Choroid plexus epithelial cell (primary cell): ENCODE measurements at regions not wholly inside any gene's neighbourhood (a gene's known extent, or its start where the extent isn't known, plus 50 kb on each side); places are given as distances from the start of the nearest gene placed in this dataset.
A peak's percentile ranks its signal among the peaks of the same experiment; 100 is the strongest.

ENCODE experiments used
- DNase-seq: peaks from one replicate; pipeline ENCODE4 v3.0.0-alpha.2; 2010; ENCODE audit warnings: low read depth
- H3K4me3 ChIP-seq: 2 replicates; pipeline ENCODE4 v1.5.1; 2011; ENCODE audit warnings: low read depth, mild to moderate bottlenecking, control low read depth, low read length, moderate library complexity
- TF ChIP-seq, protein P1 (sequence below): conservative IDR thresholded peaks from 2 replicates; pipeline ENCODE4 v1.5.1; 2011; ENCODE audit warnings: low read depth, mild to moderate bottlenecking, control low read depth, inconsistent platforms, low read length, moderate library complexity

DNA sequence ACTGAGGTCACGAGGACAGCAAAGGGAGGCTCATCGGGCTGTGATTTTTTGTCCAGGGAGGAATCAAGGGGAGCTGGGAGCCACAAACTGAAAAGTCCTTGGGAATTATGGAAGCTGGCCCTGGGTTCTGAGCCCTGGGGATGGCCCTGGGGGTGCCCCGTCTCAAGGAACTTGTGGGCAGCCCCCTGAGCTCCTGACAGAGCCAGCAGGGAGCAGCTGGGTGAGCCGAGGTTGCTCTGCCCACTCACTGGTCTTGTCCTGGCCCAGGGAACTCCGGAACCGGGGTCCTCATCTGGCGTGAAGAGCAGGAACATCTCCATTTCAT, 61.3 kb upstream of the HDAC4 start:
- no peak for DNase-seq
- no peak overlapping the region for H3K4me3 ChIP-seq
- TF ChIP-seq, protein P1, sequence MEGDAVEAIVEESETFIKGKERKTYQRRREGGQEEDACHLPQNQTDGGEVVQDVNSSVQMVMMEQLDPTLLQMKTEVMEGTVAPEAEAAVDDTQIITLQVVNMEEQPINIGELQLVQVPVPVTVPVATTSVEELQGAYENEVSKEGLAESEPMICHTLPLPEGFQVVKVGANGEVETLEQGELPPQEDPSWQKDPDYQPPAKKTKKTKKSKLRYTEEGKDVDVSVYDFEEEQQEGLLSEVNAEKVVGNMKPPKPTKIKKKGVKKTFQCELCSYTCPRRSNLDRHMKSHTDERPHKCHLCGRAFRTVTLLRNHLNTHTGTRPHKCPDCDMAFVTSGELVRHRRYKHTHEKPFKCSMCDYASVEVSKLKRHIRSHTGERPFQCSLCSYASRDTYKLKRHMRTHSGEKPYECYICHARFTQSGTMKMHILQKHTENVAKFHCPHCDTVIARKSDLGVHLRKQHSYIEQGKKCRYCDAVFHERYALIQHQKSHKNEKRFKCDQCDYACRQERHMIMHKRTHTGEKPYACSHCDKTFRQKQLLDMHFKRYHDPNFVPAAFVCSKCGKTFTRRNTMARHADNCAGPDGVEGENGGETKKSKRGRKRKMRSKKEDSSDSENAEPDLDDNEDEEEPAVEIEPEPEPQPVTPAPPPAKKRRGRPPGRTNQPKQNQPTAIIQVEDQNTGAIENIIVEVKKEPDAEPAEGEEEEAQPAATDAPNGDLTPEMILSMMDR: no peak

DNA sequence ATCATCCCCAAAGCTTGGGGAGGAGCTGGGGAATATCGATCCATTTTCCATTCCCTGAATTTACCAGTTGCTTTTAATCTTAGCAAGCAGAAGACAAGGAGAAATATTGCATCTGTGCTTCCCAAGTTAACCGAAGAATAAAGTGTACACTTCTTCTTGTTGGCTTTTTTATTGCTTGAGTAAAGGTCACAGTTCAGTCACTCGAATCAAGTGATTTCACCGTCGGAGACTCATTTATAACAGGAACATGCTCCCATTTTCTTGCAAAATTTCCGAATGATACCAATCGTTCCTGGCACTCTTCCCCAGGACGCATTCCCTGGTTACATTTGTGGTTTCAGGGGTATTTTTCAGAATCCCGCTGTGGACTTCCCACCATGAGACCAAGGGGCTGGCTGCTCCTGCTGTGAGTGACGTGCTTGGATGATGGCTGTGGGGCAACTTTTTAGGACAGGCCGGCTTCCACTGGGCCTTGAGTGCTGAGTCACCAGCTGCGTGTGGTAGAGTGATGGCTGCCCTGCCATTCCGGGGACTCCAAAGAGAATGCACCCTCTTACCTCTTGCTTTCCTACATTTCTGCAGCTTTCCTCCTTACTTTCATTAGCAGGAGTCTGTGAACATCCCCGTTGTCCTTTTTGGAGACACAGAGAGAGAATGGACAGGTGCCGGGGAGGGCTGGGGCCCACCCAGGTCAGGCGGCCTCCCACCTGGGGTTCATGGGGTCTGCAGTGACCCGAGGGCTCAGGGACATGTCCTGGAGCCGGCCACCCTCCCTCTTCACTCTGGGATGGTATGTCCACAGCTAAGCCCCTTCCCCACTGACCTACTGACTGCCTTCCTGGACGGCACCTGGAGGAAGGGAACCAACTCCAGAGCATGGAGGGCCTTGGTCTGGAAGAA, 60.7 kb upstream of the HDAC4 start:
- H3K4me3 ChIP-seq: no peak overlapping the region
- TF ChIP-seq, protein P1: no peak
- peak; percentile 22 for DNase-seq

DNA sequence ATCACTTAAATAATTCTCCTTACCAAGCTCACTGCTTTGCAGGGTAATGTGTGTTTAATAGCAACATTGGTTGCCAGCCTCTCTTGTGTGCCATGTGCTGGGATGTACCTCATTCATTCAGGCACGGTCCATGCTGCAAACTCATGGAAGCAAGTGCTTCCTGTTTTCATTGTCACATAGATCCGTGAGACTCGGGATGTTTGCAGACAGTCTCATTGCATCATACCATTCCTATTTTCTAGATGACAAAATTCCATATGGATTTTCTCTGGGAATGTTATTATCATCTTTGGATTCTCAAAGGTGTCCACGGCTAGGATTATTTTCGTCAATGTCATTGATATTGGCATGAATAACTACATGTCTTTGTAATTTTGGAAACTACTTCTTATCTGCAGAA, 60.0 kb upstream of the HDAC4 start:
- TF ChIP-seq, protein P1: no peak
- no peak overlapping the region for H3K4me3 ChIP-seq
- no peak for DNase-seq

DNA sequence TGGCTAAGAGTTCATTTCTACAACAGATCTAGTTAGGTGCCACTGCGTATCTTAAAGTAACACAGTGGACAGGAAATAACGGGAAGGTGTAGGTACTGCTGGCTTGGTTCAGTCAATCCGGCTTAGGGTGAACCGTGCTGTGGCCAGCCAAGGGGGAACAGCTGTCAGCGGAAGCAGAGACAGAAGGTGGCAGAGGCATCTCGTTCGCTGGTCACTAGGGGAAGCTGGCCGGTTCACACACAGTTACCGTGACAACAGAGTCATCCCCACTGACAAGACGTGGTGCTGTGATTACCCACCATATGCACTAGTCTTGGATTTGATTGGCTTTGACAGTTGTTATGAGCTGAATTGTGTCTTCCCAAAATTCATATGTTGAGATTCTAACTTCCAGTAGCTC, 58.8 kb upstream of the HDAC4 start:
- no peak for DNase-seq
- TF ChIP-seq, protein P1: no peak
- H3K4me3 ChIP-seq: no peak overlapping the region

DNA sequence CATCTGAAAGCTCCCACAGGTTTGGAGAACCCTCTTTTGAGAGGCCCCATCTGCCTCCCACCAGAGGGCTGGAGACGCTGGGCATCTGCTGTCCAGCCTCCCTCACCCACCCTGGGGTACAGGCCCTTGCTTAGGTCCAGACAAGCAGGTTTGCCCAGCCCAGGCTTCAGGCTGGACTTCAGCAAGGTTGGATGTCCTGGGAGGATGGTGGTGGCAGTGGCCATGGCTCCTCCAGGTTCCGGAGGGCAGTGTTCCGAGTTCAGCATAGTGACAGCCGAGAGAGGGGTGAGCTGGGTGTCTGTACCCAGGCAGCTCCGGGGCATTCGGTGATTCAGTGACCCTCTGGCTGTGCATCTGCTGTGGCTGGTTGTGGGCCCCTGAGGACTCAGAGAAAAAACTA, 58.2 kb upstream of the HDAC4 start:
- no peak for DNase-seq
- TF ChIP-seq, protein P1: no peak

DNA sequence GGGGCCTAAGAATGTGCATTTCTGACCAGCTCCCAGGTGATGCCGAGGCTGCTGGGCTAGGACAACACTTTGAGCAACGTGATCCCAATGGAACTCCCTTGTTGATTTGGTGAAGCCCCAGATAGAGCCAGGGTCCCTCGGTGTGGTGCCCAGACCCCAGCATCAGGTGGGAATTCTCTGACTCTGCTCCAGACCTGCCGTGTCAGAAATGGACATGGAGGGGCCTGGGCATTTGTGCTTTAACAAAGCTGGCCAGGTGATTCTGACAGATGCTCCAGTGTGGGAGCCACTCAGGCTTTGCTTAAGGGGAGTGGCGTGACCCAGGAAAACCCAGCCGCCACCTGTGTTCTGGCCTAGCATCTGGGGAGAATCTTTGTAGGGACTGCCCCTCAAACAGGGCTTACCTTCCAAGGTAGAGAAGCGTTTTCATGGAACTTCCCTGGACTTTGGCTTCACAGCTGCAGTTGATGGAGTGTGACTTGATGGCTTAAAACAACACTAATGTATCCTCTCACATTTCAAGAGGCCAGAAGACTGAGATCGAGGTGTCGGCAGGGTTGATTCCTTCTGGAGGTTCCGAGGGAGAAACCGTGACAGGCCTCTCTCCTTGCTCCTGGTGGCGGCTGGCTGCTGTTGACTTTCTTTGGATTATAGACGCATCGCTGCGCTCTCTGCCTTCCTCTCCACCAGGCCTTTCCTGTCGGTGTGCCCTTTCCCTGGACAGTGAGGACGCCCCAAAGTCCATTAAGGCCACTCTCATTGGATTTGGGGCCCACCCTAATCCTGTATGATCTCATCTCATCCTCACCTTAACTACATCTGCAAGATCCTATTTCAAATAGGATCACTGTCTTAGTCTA, 57.0 kb upstream of the HDAC4 start:
- TF ChIP-seq, protein P1: no peak
- no peak for DNase-seq
- H3K4me3 ChIP-seq: no peak overlapping the region

More for the DNA sequence above, 58.2 kb upstream of the HDAC4 start:
- H3K4me3 ChIP-seq: no peak overlapping the region
